NB4 (cell line): ENCODE measurements at regions not wholly inside any gene's neighbourhood (a gene's known extent, or its start where the extent isn't known, plus 50 kb on each side); places are given as distances from the start of the nearest gene placed in this dataset.

Source experiments
- CTCF ChIP-seq: IDR thresholded peaks from one replicate; pipeline ENCODE4 v1.5.1; 2012; ENCODE audit warnings: low read depth, low read length
- POLR2A ChIP-seq: IDR thresholded peaks from 2 replicates; pipeline ENCODE4 v1.6.1; 2011; ENCODE audit warnings: mild to moderate bottlenecking; ENCODE audit not compliant: insufficient read length; ENCODE audit errors: extremely low read depth

DNA sequence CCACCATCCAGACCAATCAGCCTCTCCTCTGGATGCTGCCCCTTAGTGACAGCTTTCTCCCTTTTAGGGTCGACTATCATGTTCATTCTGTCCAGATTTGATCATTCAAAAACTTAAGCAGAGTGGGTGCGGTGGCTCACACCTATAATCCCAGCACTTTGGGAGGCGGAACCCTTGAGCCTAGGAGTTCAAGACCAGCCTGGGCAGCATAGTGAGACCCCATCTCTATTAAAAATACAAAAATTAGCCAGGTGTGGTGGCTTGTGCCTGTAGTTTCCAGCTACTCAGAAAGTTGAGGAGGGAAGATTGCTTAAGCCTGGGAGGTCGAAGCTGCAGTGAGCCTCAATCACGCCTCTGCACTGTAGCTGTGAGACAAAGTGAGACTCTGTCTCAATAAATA is 68.3 kb upstream of the ZCCHC2 start:
- TF ChIP-seq CTCF (no peak), POLR2A (no peak)
